PFSK-1 (cell line): ENCODE measurements at regions not wholly inside any gene's neighbourhood (a gene's known extent, or its start where the extent isn't known, plus 50 kb on each side); places are given as distances from the start of the nearest gene placed in this dataset.

Experiments used
- FOXP2 ChIP-seq: optimal IDR thresholded peaks from 2 replicates; pipeline ENCODE3; 2011; ENCODE audit warnings: borderline replicate concordance, control low read depth, inconsistent platforms; ENCODE audit not compliant: insufficient read depth; ENCODE audit errors: extremely low read length, extremely low read depth
- POLR2AphosphoS5 ChIP-seq: IDR thresholded peaks from 2 replicates; pipeline ENCODE4 v1.6.1; 2012; ENCODE audit warnings: low read depth, mild to moderate bottlenecking, control low read depth, low read length, moderate library complexity
- SIN3A ChIP-seq: IDR thresholded peaks from 2 replicates; pipeline ENCODE4 v1.6.1; 2012; ENCODE audit warnings: mild to moderate bottlenecking, low read length, moderate library complexity, borderline replicate concordance; ENCODE audit not compliant: insufficient read depth
- TAF1 ChIP-seq: IDR thresholded peaks from 2 replicates; pipeline ENCODE4 v1.6.1; 2012; ENCODE audit warnings: low read length, control low read depth, borderline replicate concordance; ENCODE audit not compliant: insufficient read depth
- TF ChIP-seq, protein P1 (sequence below), 2 experiments: IDR thresholded peaks; 2 replicates each; pipeline versions ENCODE4 v1.6.1 to v1.8.0; 2011 to 2012; ENCODE audit warnings: low read depth in 2 of 2, low read length in 2 of 2, control low read depth in 1 of 2, inconsistent platforms in 1 of 2, mild to moderate bottlenecking in 1 of 2, moderate library complexity in 1 of 2; ENCODE audit not compliant: insufficient read depth in 1 of 2

DNA sequence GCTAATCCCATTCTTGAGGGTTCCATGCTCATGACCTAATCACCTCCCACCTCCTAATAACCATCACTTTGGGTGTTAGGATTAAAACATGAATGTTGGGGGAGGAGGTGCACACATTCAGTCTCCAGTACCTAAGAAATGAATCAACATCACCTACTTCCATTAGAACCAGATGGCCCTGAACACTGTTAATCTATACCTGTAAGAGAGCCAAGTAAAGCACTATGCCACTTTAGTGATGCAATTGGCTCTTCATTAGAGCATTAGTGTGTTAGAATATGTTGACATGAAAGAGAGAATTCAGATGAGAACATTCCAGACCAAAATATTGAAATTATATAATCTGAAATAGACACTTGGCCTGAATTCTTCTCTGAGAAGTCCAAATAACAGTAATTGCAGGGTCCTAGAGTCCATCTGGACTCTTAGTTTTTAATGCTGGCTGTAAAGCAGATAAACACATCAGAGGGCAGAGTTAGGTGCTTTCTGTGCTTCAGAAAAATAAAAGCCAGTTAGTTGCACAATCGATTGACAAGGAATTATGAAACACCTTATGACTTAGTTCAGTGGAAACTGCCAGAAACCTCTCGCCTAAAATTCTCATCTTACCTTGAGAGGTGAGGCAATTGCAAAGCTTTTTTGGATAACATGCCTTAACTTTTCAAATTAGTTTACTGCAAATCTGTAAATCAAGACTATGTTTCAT is 923.7 kb downstream of the SLC4A3 start:
- TF ChIP-seq FOXP2 = no peak
- TF ChIP-seq, protein P1, sequence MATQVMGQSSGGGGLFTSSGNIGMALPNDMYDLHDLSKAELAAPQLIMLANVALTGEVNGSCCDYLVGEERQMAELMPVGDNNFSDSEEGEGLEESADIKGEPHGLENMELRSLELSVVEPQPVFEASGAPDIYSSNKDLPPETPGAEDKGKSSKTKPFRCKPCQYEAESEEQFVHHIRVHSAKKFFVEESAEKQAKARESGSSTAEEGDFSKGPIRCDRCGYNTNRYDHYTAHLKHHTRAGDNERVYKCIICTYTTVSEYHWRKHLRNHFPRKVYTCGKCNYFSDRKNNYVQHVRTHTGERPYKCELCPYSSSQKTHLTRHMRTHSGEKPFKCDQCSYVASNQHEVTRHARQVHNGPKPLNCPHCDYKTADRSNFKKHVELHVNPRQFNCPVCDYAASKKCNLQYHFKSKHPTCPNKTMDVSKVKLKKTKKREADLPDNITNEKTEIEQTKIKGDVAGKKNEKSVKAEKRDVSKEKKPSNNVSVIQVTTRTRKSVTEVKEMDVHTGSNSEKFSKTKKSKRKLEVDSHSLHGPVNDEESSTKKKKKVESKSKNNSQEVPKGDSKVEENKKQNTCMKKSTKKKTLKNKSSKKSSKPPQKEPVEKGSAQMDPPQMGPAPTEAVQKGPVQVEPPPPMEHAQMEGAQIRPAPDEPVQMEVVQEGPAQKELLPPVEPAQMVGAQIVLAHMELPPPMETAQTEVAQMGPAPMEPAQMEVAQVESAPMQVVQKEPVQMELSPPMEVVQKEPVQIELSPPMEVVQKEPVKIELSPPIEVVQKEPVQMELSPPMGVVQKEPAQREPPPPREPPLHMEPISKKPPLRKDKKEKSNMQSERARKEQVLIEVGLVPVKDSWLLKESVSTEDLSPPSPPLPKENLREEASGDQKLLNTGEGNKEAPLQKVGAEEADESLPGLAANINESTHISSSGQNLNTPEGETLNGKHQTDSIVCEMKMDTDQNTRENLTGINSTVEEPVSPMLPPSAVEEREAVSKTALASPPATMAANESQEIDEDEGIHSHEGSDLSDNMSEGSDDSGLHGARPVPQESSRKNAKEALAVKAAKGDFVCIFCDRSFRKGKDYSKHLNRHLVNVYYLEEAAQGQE (IDR thresholded peaks at IDR 0.05; ENCODE audit: insufficient read depth in 1 of 2, low read depth in 2 of 2, low read length in 2 of 2) = no peak
- no peak for TF ChIP-seq TAF1
- no peak for TF ChIP-seq POLR2AphosphoS5
- TF ChIP-seq SIN3A = no peak

DNA sequence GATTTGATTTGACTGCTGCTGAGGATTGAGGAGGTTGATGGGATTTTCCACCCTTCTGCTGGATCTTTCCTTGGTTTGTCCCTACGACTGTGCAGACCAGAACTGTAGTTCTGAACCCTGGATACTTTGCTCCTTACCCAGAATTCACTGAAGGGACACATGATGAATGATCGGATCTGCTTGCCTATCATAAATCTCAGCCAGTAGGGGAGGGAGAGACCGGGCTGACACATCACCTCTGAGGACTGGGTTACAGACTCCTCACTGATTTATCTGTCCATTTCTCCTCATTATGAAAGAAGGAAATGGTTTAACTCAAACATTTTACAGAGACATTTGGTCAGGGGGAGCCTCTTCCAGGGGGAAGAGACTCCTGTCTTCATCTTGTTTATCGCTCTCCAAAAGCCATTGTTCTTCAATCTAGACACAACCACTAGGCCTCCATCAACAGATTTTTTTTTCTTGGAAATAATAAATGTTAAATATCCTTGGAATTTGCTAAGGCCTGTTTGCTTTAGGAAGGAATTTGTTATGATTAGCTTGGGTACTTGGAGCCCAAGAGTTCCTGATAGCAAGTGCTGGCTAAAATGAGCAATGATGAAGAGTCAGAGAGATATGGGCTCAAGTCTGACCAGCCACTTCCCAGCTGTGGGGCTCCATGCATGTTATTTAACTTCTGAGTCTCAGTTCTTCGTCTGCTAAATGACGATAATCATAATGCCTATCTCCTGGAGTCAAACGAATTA is 925.5 kb downstream of the SLC4A3 start:
- TF ChIP-seq SIN3A (no peak), TAF1 (no peak), POLR2AphosphoS5 (no peak)

DNA sequence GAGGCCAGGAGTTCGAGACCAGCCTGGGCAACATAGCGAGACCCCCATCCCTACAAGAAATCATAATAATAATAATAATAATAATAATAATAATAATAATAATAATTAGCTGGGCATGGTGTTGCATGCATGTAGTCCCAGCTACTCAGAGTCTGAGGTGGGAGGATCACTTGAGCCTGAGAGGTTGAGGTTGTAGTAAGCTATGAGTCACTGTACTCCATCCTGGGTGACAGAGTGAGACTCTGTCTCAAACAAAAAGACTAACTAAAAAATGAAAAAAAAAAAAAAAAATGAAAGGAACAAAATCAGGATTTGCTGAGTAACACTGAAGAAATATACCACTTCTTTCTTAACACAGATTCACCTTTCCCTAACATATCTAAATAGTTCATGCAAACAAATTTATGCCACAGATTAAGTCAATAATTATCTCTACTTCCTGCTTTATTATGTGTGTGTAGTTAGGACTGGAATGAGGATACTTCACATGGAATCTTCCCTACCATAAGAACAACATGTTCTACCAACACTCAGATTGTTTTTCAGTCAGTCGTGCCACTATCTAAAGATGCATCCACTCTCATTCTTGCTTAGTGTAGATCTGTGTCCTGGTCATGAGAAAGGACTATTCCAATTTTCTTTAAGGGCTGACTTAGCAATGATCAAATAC is 928.7 kb downstream of the SLC4A3 start:
- TF ChIP-seq TAF1 = no peak
- no peak for TF ChIP-seq SIN3A
- no peak for TF ChIP-seq POLR2AphosphoS5
- TF ChIP-seq, protein P1 (IDR thresholded peaks at IDR 0.05; ENCODE audit: insufficient read depth in 1 of 2, low read depth in 2 of 2, low read length in 2 of 2) = no peak
- TF ChIP-seq FOXP2 = no peak

DNA sequence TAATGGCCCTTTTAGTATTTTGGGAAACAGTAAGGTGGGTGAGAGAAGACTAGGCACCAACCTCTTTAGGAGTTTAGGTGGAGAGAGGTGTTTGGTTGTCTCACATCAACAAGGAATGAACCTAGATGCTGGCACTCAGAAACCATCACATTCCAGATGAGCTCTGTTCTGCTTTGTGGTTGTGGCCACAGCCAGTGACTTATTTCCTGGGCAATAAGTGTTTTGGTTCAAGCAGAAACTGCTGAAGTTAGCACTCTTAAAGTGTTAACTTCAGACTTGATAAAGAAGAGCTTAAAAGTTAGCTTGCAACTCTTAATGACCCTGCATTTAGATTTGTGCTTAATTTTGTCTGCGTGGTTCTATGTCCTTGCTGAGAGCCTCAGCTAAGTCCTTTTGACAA is 929.2 kb downstream of the SLC4A3 start:
- no peak for TF ChIP-seq TAF1
- TF ChIP-seq, protein P1 (IDR thresholded peaks at IDR 0.05; ENCODE audit: insufficient read depth in 1 of 2, low read depth in 2 of 2, low read length in 2 of 2) = no peak

DNA sequence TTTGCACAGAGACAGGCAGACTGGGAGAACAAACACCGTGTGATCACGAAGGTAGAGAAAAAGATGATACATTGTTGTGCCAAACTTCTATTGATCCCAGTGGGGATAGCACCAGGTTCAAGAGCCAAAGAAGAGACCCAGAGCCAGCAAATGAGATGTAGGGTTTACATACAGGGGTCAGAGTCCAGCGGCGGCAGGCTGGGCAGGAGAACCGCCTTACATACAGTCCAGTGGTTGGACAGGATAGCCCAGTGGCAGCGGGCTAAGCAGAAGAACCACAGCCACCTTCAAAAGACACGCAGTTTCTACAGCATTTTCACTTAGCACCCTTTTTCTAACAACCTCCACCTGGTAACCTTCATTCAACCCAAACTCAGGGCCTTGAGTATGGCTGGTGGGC is 932.8 kb downstream of the SLC4A3 start:
- TF ChIP-seq POLR2AphosphoS5 (no peak), FOXP2 (no peak), TAF1 (no peak), SIN3A (no peak)
- TF ChIP-seq, protein P1 (IDR thresholded peaks at IDR 0.05; ENCODE audit: insufficient read depth in 1 of 2, low read depth in 2 of 2, low read length in 2 of 2) = no peak
